Tibial nerve (tissue), 4 donors: ENCODE measurements at regions not wholly inside any gene's neighbourhood (a gene's known extent, or its start where the extent isn't known, plus 50 kb on each side); places are given as distances from the start of the nearest gene placed in this dataset.

ENCODE experiments used
- CTCF ChIP-seq, 5 experiments: fragments of 200-600 bp in 3 of 5; fragments of 450-650 bp in 2 of 5; sonication (generic) in 3 of 5; IDR thresholded peaks; one replicate each; pipeline ENCODE4 v1.5.1; 2016 to 2019; ENCODE audit warnings: antibody characterized with exemption in 5 of 5, mild to moderate bottlenecking in 3 of 5, moderate library complexity in 2 of 5
- EP300 ChIP-seq, 2 donors: sonication (generic); formaldehyde crosslinking; IDR thresholded peaks; one replicate each; pipeline ENCODE4 v1.6.1; 2017; ENCODE audit warnings: antibody characterized with exemption in 2 of 2, mild to moderate bottlenecking in 1 of 2
- POLR2A ChIP-seq, 2 donors: fragments of 450-650 bp; IDR thresholded peaks; one replicate each; pipeline ENCODE4 v1.6.1; 2017; ENCODE audit warnings: antibody characterized with exemption in 2 of 2, mild to moderate bottlenecking in 2 of 2, moderate library complexity in 2 of 2

GRCh38 chrX:115400960-115401359, 111.4 kb downstream of the LUZP4 start:
- no peak for TF ChIP-seq CTCF (IDR thresholded peaks at IDR 0.05)
- no peak for TF ChIP-seq POLR2A (IDR thresholded peaks at IDR 0.05)
- no peak for TF ChIP-seq EP300 (IDR thresholded peaks at IDR 0.05)
